Stomach (tissue), 8 donors: ENCODE measurements at regions not wholly inside any gene's neighbourhood (a gene's known extent, or its start where the extent isn't known, plus 50 kb on each side); places are given as distances from the start of the nearest gene placed in this dataset.

Experiments used
- DNase-seq, 2 donors: peaks; one replicate each; pipeline versions ENCODE4 v3.0.0 to v3.0.0-alpha.2; 2013 to 2019
- H3K27ac ChIP-seq, 5 donors: fragments of 200-600 bp in 4 of 5; sonication (generic) in 4 of 5; one replicate each; pipeline ENCODE4 v1.5.1; 2013 to 2019; ENCODE audit warnings: mild to moderate bottlenecking in 1 of 5, moderate library complexity in 1 of 5
- H3K27me3 ChIP-seq, 3 donors: fragments of 200-600 bp; sonication (generic); one replicate each; pipeline ENCODE4 v1.5.1; 2017 to 2019; ENCODE audit warnings: mixed run types in 1 of 3
- H3K36me3 ChIP-seq, 4 donors: fragments of 200-600 bp; sonication (generic); 1 replicate in 3 of 4; 2 replicates in 1 of 4; pipeline ENCODE4 v1.5.1; 2016 to 2019
- H3K4me1 ChIP-seq, 4 donors: fragments of 200-600 bp; sonication (generic); one replicate each; pipeline ENCODE4 v1.5.1; 2016 to 2019
- H3K4me3 ChIP-seq, 4 donors: fragments of 200-600 bp; sonication (generic) in 3 of 4; one replicate each; pipeline ENCODE4 v1.5.1; 2016 to 2019; ENCODE audit warnings: mild to moderate bottlenecking in 1 of 4
- H3K9me3 ChIP-seq, 4 donors: fragments of 200-600 bp; sonication (generic); one replicate each; pipeline ENCODE4 v1.5.1; 2016 to 2019
- EP300 ChIP-seq: sonication (generic); formaldehyde crosslinking; IDR thresholded peaks from one replicate; pipeline ENCODE4 v1.6.1; 2017; ENCODE audit warnings: antibody characterized with exemption
- POLR2A ChIP-seq, 4 donors: fragments of 450-650 bp; IDR thresholded peaks; one replicate each; pipeline ENCODE4 v1.6.1; 2016; ENCODE audit warnings: antibody characterized with exemption in 4 of 4, control low read depth in 2 of 4, mild to moderate bottlenecking in 1 of 4, moderate library complexity in 1 of 4
- POLR2AphosphoS5 ChIP-seq, 3 donors: sonication (generic); formaldehyde crosslinking; IDR thresholded peaks; one replicate each; pipeline ENCODE4 v1.6.1; 2016; ENCODE audit warnings: antibody characterized with exemption in 3 of 3
- WGBS, 5 donors: extraction: QIAGEN DNeasy Blood & Tissue Kit in 3 of 5; methylation state at CpG; one replicate each; pipeline versions ENCODE4 v1.1.5 to v1.1.7; 2013 to 2018; 5-methylcytosine and 5-hydroxymethylcytosine counted together
- intact Hi-C: fragments of 100-400 bp; cut with DNase I; formaldehyde crosslinking; loops from one replicate; pipeline ENCODE4 v1.15.1; 2023; ENCODE audit warnings: low total_unique reads
- TF ChIP-seq, protein P1 (sequence below), 7 experiments: fragments of 450-650 bp in 4 of 7; fragments of 200-600 bp in 3 of 7; sonication (generic) in 3 of 7; IDR thresholded peaks; one replicate each; pipeline ENCODE4 v1.5.1; 2016 to 2019; ENCODE audit warnings: antibody characterized with exemption in 7 of 7, control low read depth in 2 of 7, mild to moderate bottlenecking in 1 of 7
- donor health status: healthy with polysubstance abuse.
- donor health status: Bipolar disorder and iron deficiency.
- donor health status: healthy.

DNA sequence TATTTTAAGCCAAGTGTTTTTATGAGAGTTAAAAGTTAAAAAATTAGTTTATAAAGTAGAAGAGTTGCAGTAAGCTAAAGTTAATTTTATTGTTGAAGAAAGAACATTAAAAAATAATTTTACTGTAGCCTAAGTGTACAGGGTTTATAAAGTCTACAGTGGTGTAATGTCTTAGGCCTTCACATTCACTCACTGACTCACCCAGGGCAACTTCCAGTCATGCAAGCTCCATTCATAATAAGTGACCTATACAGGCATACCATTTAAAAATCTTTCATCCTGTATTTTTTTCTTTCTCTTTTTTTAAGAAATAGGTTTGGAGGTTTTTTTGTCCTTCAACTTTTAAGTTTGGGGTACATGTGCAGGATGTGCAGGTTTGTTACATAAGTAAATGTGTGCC, 87.9 kb upstream of the NR3C2 start:
- H3K9me3 ChIP-seq: peaks cover 10 to 47% (median 34%) of the 10 kb centered on the region in 4 donors
- no peaks in the 10 kb centered on the region for H3K4me1 ChIP-seq
- intact Hi-C loops: no loop called here
- no peaks in the 10 kb centered on the region for H3K36me3 ChIP-seq
- TF ChIP-seq POLR2AphosphoS5 (IDR thresholded peaks at IDR 0.05) (no peak), POLR2A (IDR thresholded peaks at IDR 0.05) (no peak), EP300 (no peak)
- TF ChIP-seq, protein P1, sequence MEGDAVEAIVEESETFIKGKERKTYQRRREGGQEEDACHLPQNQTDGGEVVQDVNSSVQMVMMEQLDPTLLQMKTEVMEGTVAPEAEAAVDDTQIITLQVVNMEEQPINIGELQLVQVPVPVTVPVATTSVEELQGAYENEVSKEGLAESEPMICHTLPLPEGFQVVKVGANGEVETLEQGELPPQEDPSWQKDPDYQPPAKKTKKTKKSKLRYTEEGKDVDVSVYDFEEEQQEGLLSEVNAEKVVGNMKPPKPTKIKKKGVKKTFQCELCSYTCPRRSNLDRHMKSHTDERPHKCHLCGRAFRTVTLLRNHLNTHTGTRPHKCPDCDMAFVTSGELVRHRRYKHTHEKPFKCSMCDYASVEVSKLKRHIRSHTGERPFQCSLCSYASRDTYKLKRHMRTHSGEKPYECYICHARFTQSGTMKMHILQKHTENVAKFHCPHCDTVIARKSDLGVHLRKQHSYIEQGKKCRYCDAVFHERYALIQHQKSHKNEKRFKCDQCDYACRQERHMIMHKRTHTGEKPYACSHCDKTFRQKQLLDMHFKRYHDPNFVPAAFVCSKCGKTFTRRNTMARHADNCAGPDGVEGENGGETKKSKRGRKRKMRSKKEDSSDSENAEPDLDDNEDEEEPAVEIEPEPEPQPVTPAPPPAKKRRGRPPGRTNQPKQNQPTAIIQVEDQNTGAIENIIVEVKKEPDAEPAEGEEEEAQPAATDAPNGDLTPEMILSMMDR (IDR thresholded peaks at IDR 0.05): no peak
- no peak overlapping the region for H3K27ac ChIP-seq
- no peak overlapping the region for H3K4me3 ChIP-seq
- no peak for DNase-seq
- no peaks in the 10 kb centered on the region for H3K27me3 ChIP-seq

DNA sequence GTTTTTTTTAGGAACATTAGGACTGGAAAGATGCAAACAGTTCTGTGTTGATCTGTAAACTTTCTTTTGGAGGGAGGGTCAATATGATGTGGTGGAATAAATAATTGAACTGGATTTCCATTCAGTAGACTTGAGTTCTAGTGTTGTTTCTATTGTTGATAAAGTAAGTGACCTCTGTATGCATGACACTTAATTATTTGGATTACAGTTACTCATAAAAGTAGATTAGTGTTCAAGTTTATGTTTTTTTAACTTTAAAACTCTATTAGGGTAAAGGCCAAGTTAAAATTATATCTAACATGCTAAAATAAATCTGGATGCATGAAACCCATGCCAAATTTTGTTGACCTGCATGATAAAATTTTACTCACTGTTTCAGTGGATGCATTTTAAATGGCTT, 85.4 kb upstream of the NR3C2 start:
- intact Hi-C loops: no loop called here
- no peak for DNase-seq
- no peak overlapping the region for H3K27ac ChIP-seq

DNA sequence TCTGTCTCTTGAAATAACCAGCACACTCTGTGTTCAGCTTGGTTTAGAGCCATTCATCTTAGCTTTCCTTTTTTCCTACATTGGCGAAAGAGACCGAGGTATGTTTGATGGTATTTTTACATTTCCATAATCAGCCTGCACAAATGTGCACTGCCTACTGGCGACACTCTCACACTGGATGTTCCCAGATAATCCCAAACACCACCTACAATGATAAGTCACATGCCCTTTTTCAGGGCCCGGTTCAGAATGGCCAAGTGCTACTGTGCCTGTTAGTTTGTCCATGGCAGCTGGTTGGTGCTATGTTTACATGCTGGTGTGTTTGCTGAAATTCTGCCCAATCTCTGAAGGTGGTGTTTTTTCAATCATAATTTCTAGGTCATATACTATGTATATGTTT, 80.8 kb upstream of the NR3C2 start:
- H3K4me1 ChIP-seq: no peaks in the 10 kb centered on the region
- H3K27me3 ChIP-seq: no peaks in the 10 kb centered on the region
- no peak overlapping the region for H3K4me3 ChIP-seq
- no peak overlapping the region for H3K27ac ChIP-seq
- intact Hi-C loops: no loop called here
- no peaks in the 10 kb centered on the region for H3K9me3 ChIP-seq
- TF ChIP-seq EP300 (no peak), POLR2A (IDR thresholded peaks at IDR 0.05) (no peak), POLR2AphosphoS5 (IDR thresholded peaks at IDR 0.05) (no peak)
- TF ChIP-seq, protein P1 (IDR thresholded peaks at IDR 0.05): no peak
- no peaks in the 10 kb centered on the region for H3K36me3 ChIP-seq
- WGBS, 5 donors: 64 to 89% (median 84%) methylated on average over 4 of the region's 4 CpGs
- no peak for DNase-seq

More for the DNA sequence above, 85.4 kb upstream of the NR3C2 start:
- Histone ChIP-seq H3K9me3 (peaks cover 0 to 23% (median 10%) of the 10 kb centered on the region in 4 donors), H3K4me3 (no peak overlapping the region), H3K4me1 (no peaks in the 10 kb centered on the region), H3K27me3 (no peaks in the 10 kb centered on the region), H3K36me3 (no peaks in the 10 kb centered on the region)
- TF ChIP-seq POLR2AphosphoS5 (IDR thresholded peaks at IDR 0.05): no peak
- no peak for TF ChIP-seq POLR2A (IDR thresholded peaks at IDR 0.05)
- TF ChIP-seq, protein P1 (IDR thresholded peaks at IDR 0.05): no peak
- TF ChIP-seq EP300: no peak

DNA sequence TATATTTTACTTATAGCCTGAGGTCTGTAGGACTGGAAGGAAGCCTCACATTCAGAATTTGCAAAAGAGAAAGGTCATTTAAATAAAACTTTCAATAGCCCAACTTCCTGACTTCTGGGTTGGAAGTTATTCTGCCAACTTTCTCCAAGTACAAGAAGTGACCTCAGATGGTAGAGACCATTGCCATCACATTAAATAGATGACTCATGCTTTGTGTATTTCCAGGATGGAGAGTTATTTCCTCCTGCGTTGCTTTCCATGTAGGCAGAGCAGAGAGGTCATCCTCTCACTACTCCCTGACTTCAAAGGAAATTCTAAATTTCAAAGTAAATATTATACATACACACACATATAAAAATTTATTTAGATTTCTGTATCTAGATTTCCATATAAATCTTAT, 73.0 kb upstream of the NR3C2 start:
- no peaks in the 10 kb centered on the region for H3K27me3 ChIP-seq
- no peaks in the 10 kb centered on the region for H3K4me1 ChIP-seq
- no peaks in the 10 kb centered on the region for H3K36me3 ChIP-seq
- intact Hi-C loops: no loop called here
- DNase-seq: no peak
- no peaks in the 10 kb centered on the region for H3K9me3 ChIP-seq
- H3K27ac ChIP-seq: peak overlapping the region in 1 of 5 donors; percentile 7
- TF ChIP-seq, protein P1 (IDR thresholded peaks at IDR 0.05): no peak
- TF ChIP-seq EP300 (no peak), POLR2A (IDR thresholded peaks at IDR 0.05) (no peak), POLR2AphosphoS5 (IDR thresholded peaks at IDR 0.05) (peak in 1 of 3 donors; percentile 32)
- 18 to 34% (median 22%) methylated on average over 1 of the region's 1 CpG for WGBS, 5 donors
- H3K4me3 ChIP-seq: no peak overlapping the region
